ENCODE measurements at regions not wholly inside any gene's neighbourhood (a gene's known extent, or its start where the extent isn't known, plus 50 kb on each side); places are given as distances from the start of the nearest gene placed in this dataset.
"Not testable (repeated sequence)": the region's sequence is repeated elsewhere in the genome, so short reads cannot be mapped to it uniquely, and the experiment has no call there.

DNA sequence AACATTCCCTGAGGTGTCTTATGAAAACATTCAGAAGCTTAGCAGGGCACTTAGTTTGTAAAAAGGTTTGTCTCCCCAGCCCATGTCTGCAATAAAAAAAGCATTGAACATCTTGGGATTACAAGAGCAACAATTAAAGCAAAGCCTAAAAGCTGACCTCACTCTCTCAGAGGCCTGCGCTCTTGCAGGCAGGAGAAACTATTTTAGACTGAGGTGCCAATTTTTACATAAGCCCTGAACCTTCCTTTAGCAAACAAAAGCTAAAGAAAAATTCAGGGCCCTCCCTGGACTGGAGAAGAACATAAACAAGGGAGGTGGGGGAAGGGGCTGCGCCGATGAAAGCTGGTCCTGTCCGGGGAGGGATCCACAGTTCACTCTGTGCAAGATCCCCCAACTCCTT, 312.7 kb upstream of the RNF32 start:
- Histone ChIP-seq H3K36me3 (ENCODE audit: control insufficient read depth, insufficient read depth, low read length) (no peaks in the 10 kb centered on the region), H4K20me1 (ENCODE audit: control insufficient read depth, extremely low read depth, insufficient read depth, low read length) (no peaks in the 10 kb centered on the region), H3K27me3 (ENCODE audit: control insufficient read depth, insufficient read depth, low read length) (no peaks in the 10 kb centered on the region), H3K4me3 (replicated peaks in 1 of 4; ENCODE audit: control extremely low read depth in 1 of 4, insufficient read depth in 1 of 4, low read depth in 3 of 4, low read length in 4 of 4) (no peak overlapping the region), H3K9me3 (ENCODE audit: control insufficient read depth, insufficient read depth, low read depth, low read length) (no peaks in the 10 kb centered on the region), H3K79me2 (ENCODE audit: control insufficient read depth, insufficient read depth, low read length) (no peaks in the 10 kb centered on the region), H3K4me1 (ENCODE audit: control insufficient read depth, extremely low read depth, insufficient read depth, low read length) (no peaks in the 10 kb centered on the region), H2AFZ (ENCODE audit: low read length) (no peak overlapping the region), H3K27ac (ENCODE audit: insufficient read depth, low read length) (no peak overlapping the region), H3K4me2 (ENCODE audit: extremely low read depth, insufficient read depth, low read length) (no peak overlapping the region), H3K9ac (ENCODE audit: insufficient read depth, low read length) (no peak overlapping the region)
- TF ChIP-seq, protein P1, sequence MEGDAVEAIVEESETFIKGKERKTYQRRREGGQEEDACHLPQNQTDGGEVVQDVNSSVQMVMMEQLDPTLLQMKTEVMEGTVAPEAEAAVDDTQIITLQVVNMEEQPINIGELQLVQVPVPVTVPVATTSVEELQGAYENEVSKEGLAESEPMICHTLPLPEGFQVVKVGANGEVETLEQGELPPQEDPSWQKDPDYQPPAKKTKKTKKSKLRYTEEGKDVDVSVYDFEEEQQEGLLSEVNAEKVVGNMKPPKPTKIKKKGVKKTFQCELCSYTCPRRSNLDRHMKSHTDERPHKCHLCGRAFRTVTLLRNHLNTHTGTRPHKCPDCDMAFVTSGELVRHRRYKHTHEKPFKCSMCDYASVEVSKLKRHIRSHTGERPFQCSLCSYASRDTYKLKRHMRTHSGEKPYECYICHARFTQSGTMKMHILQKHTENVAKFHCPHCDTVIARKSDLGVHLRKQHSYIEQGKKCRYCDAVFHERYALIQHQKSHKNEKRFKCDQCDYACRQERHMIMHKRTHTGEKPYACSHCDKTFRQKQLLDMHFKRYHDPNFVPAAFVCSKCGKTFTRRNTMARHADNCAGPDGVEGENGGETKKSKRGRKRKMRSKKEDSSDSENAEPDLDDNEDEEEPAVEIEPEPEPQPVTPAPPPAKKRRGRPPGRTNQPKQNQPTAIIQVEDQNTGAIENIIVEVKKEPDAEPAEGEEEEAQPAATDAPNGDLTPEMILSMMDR (conservative IDR thresholded peaks at IDR 0.05 in 1 of 2, IDR thresholded peaks at IDR 0.05 in 1 of 2; ENCODE audit: low read depth in 1 of 2, low read length in 2 of 2) = no peak
- no peak for TF ChIP-seq EZH2 (IDR thresholded peaks at IDR 0.05; ENCODE audit: low read length, missing control alignments)
- no peak for DNase-seq (ENCODE audit: low read depth in 2 of 2)

DNA sequence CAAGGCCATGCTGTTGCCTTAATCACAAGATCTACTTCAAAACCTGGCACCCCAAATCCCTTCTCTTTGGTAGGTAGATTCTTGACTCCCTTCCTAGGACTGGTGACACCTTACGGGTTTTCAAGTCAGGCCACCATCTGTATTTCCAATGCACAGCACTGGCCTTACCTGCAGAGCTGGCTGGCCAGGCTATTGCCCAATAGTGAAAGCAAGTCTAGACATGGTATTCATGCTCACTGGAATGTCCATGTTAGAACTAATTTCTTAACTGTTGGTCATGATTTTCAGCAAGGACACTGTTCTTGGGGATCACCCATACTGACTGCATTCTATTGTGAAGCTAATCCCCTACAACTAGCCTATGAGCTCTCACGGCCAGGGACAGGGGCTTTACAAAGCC, 313.1 kb upstream of the RNF32 start:
- Histone ChIP-seq H3K27ac (ENCODE audit: insufficient read depth, low read length) (no peak overlapping the region), H3K36me3 (ENCODE audit: control insufficient read depth, insufficient read depth, low read length) (no peaks in the 10 kb centered on the region), H3K9ac (ENCODE audit: insufficient read depth, low read length) (no peak overlapping the region), H3K4me3 (replicated peaks in 1 of 4; ENCODE audit: control extremely low read depth in 1 of 4, insufficient read depth in 1 of 4, low read depth in 3 of 4, low read length in 4 of 4) (no peak overlapping the region), H3K4me2 (ENCODE audit: extremely low read depth, insufficient read depth, low read length) (no peak overlapping the region), H3K79me2 (ENCODE audit: control insufficient read depth, insufficient read depth, low read length) (no peaks in the 10 kb centered on the region), H2AFZ (ENCODE audit: low read length) (no peak overlapping the region), H3K9me3 (ENCODE audit: control insufficient read depth, insufficient read depth, low read depth, low read length) (no peaks in the 10 kb centered on the region), H3K4me1 (ENCODE audit: control insufficient read depth, extremely low read depth, insufficient read depth, low read length) (no peaks in the 10 kb centered on the region), H3K27me3 (ENCODE audit: control insufficient read depth, insufficient read depth, low read length) (no peaks in the 10 kb centered on the region), H4K20me1 (ENCODE audit: control insufficient read depth, extremely low read depth, insufficient read depth, low read length) (no peaks in the 10 kb centered on the region)
- TF ChIP-seq, protein P1 (conservative IDR thresholded peaks at IDR 0.05 in 1 of 2, IDR thresholded peaks at IDR 0.05 in 1 of 2; ENCODE audit: low read depth in 1 of 2, low read length in 2 of 2) = no peak
- no peak for TF ChIP-seq EZH2 (IDR thresholded peaks at IDR 0.05; ENCODE audit: low read length, missing control alignments)
- DNase-seq (ENCODE audit: low read depth in 2 of 2) = no peak

DNA sequence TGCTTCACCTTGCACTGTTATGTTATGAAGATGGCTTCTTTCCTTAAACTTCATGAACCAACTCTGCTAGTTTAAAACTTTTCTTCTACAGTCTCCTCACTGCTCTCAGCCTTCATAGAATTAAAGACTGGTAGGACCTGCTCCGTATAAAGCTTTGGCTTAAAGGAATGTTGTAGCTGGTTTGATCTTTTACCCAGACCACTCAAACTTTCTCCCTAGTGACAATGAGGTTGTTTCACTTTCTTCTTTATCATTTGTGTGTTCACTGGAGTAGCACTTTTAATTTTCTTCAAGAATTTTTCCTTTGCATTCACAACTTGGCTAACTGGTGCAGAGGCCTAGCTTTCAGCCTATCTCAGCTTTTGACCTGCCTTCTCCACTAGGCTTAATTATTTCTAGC, 316.4 kb upstream of the RNF32 start:
- Histone ChIP-seq H3K27ac (ENCODE audit: insufficient read depth, low read length) (no peak overlapping the region), H4K20me1 (ENCODE audit: control insufficient read depth, extremely low read depth, insufficient read depth, low read length) (no peaks in the 10 kb centered on the region), H3K79me2 (ENCODE audit: control insufficient read depth, insufficient read depth, low read length) (no peaks in the 10 kb centered on the region), H3K4me1 (ENCODE audit: control insufficient read depth, extremely low read depth, insufficient read depth, low read length) (no peaks in the 10 kb centered on the region), H3K9ac (ENCODE audit: insufficient read depth, low read length) (no peak overlapping the region), H3K4me2 (ENCODE audit: extremely low read depth, insufficient read depth, low read length) (no peak overlapping the region), H3K36me3 (ENCODE audit: control insufficient read depth, insufficient read depth, low read length) (no peaks in the 10 kb centered on the region), H3K4me3 (replicated peaks in 1 of 4; ENCODE audit: control extremely low read depth in 1 of 4, insufficient read depth in 1 of 4, low read depth in 3 of 4, low read length in 4 of 4) (no peak overlapping the region), H3K27me3 (ENCODE audit: control insufficient read depth, insufficient read depth, low read length) (no peaks in the 10 kb centered on the region), H2AFZ (ENCODE audit: low read length) (no peak overlapping the region), H3K9me3 (ENCODE audit: control insufficient read depth, insufficient read depth, low read depth, low read length) (no peaks in the 10 kb centered on the region)
- DNase-seq (ENCODE audit: low read depth in 2 of 2) = no peak
- TF ChIP-seq, protein P1 (conservative IDR thresholded peaks at IDR 0.05 in 1 of 2, IDR thresholded peaks at IDR 0.05 in 1 of 2; ENCODE audit: low read depth in 1 of 2, low read length in 2 of 2) = no peak
- TF ChIP-seq EZH2 (IDR thresholded peaks at IDR 0.05; ENCODE audit: low read length, missing control alignments) = no peak

DNA sequence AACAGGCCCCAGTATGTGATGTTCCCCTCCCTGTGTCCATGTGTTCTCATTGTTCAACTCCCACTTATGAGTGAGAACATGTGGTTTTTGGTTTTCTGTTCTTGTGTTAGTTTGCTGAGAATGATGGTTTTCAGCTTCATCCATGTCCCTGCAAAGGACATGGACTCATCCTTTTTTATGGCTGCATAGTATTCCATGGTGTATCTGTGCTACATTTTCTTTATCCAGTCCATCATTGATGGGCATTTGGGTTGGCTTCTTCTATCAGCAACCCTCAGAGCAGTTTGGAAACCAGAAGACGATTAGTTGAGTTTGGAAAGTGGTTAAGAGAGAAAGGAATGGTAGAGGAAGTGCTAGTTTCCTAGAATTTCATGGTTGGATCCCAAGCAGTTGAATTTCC, 319.1 kb upstream of the RNF32 start:
- H3K9ac ChIP-seq (ENCODE audit: insufficient read depth, low read length); H4K20me1 ChIP-seq (ENCODE audit: control insufficient read depth, extremely low read depth, insufficient read depth, low read length); H3K4me1 ChIP-seq (ENCODE audit: control insufficient read depth, extremely low read depth, insufficient read depth, low read length); H3K9me3 ChIP-seq (ENCODE audit: control insufficient read depth, insufficient read depth, low read depth, low read length); H2AFZ ChIP-seq (ENCODE audit: low read length); H3K27me3 ChIP-seq (ENCODE audit: control insufficient read depth, insufficient read depth, low read length); H3K36me3 ChIP-seq (ENCODE audit: control insufficient read depth, insufficient read depth, low read length); H3K4me2 ChIP-seq (ENCODE audit: extremely low read depth, insufficient read depth, low read length); H3K4me3 ChIP-seq (replicated peaks in 1 of 4; ENCODE audit: control extremely low read depth in 1 of 4, insufficient read depth in 1 of 4, low read depth in 3 of 4, low read length in 4 of 4); H3K27ac ChIP-seq (ENCODE audit: insufficient read depth, low read length); DNase-seq (ENCODE audit: low read depth in 2 of 2); H3K79me2 ChIP-seq (ENCODE audit: control insufficient read depth, insufficient read depth, low read length): not testable (repeated sequence)
